Choroid plexus epithelial cell (primary cell): ENCODE measurements at regions not wholly inside any gene's neighbourhood (a gene's known extent, or its start where the extent isn't known, plus 50 kb on each side); places are given as distances from the start of the nearest gene placed in this dataset.

Experiments
- DNase-seq: peaks from one replicate; pipeline ENCODE4 v3.0.0-alpha.2; 2010; ENCODE audit warnings: low read depth
- H3K4me3 ChIP-seq: 2 replicates; pipeline ENCODE4 v1.5.1; 2011; ENCODE audit warnings: low read depth, mild to moderate bottlenecking, control low read depth, low read length, moderate library complexity
- TF ChIP-seq, protein P1 (sequence below): conservative IDR thresholded peaks from 2 replicates; pipeline ENCODE4 v1.5.1; 2011; ENCODE audit warnings: low read depth, mild to moderate bottlenecking, control low read depth, inconsistent platforms, low read length, moderate library complexity

DNA sequence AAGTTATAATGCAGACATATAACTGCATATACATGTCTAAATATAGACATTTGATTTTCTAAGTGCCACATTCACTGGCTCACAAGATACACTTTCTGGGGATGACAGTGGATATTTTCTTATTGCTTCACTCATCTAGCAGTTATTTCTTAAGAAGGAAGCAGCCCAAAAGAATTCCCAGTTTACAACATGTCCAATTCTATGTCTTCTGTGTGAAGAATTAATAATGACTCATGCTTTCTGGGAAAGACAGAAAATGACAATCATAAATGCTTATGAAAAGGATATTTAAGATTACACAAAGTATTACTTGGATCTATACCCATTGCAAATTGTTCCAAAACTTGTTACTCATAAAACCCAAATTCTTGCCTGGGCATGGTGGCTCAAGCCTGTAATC lies 543.4 kb downstream of the SUCLA2 start:
- no peak overlapping the region for H3K4me3 ChIP-seq
- peak; percentile 61 for DNase-seq
- TF ChIP-seq, protein P1, sequence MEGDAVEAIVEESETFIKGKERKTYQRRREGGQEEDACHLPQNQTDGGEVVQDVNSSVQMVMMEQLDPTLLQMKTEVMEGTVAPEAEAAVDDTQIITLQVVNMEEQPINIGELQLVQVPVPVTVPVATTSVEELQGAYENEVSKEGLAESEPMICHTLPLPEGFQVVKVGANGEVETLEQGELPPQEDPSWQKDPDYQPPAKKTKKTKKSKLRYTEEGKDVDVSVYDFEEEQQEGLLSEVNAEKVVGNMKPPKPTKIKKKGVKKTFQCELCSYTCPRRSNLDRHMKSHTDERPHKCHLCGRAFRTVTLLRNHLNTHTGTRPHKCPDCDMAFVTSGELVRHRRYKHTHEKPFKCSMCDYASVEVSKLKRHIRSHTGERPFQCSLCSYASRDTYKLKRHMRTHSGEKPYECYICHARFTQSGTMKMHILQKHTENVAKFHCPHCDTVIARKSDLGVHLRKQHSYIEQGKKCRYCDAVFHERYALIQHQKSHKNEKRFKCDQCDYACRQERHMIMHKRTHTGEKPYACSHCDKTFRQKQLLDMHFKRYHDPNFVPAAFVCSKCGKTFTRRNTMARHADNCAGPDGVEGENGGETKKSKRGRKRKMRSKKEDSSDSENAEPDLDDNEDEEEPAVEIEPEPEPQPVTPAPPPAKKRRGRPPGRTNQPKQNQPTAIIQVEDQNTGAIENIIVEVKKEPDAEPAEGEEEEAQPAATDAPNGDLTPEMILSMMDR, result no peak

DNA sequence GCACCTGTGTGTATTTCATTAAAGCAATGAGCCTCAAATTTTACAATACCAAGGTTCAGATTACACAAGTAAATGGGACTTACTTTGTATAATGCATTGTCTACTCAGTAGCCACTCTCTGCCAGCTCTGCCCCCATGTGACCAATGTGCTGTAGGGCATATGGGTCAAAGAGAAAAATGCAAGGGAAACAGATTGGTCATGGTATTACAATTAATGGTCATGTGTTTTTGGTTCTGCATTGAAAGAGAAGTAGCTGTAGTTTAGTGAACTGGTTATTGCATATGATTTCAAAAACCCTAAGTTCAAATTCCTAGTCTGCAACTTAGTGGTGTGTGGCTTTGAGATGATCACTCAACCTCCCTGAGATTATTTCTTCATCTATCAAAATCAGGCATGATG lies 545.4 kb downstream of the SUCLA2 start:
- no peak overlapping the region for H3K4me3 ChIP-seq
- TF ChIP-seq, protein P1, result no peak
- peak; percentile 13 for DNase-seq

DNA sequence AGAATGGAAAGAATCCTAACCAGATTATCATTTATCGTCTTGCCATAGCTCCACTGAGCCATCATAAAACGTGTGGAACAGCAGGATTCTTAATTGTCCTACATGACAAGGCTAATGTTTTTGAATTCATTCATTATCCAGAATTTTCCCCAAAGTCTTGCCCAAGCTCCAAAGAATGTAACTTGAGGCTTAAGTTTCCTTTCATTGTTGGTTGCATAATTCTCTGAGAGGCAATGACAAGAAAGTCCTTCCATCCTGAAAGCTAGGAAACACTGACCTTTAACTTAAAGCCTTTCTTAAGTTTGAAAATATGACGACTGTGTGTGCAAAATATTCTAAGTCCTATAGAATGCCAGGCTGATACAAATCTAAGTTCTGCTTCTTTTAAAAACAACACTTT lies 546.1 kb downstream of the SUCLA2 start:
- no peak overlapping the region for H3K4me3 ChIP-seq
- DNase-seq, result peak; percentile 49
- TF ChIP-seq, protein P1, result no peak

DNA sequence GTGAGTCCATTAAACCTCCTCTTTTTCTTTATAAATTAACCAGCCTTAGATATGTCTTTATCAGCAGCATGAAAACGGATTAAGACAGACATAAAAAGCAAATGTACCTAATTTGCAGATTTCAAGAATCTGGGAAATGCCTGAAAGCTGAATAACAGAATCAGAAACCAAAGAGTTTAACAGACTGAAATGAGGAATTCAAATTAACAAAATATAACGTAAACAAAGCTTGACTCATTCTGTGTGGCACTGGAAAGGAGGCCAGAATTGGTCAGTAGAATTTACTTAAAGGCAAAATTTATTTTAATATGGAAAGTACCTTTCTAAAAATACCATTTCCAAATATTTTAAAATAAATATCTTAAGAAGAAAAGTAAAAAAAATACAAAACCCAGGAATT lies 540.6 kb upstream of the HTR2A start:
- TF ChIP-seq, protein P1, result no peak
- H3K4me3 ChIP-seq, result no peak overlapping the region
- peak; percentile 55 for DNase-seq

DNA sequence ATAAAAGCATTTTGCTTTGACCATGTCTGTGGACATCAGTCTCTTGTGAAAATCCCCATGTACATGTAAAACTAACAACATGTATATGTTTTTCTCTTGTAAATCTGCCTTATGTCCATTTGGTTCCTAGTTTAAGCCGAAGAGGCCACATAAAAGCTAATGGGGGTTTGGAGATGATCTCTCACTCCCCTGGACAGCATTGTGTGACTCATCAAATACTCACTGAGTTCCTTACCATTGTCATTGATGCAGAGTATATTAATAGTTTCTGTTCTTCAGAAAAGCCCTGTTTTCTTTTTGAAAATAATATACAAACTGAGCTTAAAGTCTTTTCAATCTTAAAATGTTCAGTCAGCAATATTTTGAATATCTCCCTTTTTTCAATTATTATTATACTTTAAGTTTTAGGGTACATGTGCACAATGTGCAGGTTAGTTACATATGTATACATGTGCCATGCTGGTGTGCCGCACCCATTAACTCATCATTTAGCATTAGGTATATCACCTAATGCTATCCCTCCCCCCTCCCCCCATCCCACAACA lies 536.7 kb upstream of the HTR2A start:
- TF ChIP-seq, protein P1, result no peak
- no peak overlapping the region for H3K4me3 ChIP-seq
- DNase-seq, result peak; percentile 35

DNA sequence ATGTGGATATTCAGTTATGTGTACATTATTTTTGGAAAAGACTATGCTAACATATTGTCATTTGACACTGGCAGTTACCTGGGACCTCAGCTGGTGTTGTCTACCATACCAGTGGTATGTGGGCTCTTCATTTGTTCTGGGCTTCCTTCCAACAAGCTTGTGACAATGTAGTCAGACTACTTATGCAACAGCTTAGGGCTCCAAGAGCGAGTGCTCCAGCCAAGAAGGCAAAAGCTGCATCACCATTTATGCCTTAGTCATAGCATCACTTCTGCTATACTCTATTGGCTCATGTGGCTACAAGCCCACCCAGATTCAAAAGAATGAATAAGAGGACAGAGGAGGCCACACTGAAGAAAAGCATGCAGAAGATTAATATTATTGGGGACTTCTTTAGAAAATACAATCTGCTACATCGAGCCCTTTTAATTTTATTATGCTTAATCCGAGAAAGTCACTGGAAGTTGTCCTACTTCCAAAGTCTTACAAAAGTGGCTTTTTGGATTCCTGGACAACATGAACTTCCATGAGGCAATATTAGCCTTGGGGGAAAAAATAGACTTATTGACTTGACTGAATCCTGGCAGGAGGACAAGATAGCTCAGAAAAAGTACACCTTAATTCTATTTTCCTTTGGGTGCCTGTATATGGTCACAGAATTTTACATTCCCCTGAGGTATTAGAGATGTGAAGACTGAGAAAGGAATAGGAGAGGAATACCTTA lies 529.4 kb upstream of the HTR2A start:
- TF ChIP-seq, protein P1, result no peak
- peak; percentile 92 for DNase-seq

DNA sequence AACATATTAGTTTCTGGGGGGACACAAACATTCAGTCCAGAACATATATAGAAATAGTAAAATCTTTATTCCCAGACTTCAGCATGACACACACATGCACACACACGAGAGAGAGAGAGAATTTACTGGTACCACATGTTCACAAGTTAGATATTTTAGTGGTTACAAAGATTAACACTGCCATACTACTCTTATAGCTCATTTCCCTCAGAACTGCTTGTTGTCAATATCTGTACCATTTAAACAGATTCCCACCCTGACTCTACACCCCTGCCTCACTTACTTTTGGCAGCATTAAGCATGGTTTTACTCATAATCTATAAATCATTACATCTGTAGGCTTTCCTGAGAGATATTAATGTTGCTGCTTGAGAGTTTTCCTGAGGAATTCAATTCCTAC lies 524.7 kb upstream of the HTR2A start:
- no peak overlapping the region for H3K4me3 ChIP-seq
- DNase-seq, result no peak
- TF ChIP-seq, protein P1, result no peak

More for the DNA sequence above, 529.4 kb upstream of the HTR2A start:
- no peak overlapping the region for H3K4me3 ChIP-seq
